SK-MEL-5 (cell line): ENCODE measurements at regions not wholly inside any gene's neighbourhood (a gene's known extent, or its start where the extent isn't known, plus 50 kb on each side); places are given as distances from the start of the nearest gene placed in this dataset.

ENCODE experiments used
- DNase-seq: peaks from one replicate; pipeline ENCODE4 v3.0.0-alpha.2; 2016; ENCODE audit warnings: low read depth, low spot score
- in situ Hi-C: cut with HindIII; loops from 2 replicates; pipeline ENCODE4 v1.10.0; 2016; ENCODE audit warnings: low sequenced_read_pairs, high pct_unique_total_duplicates, low pct_unique_long_range_greater_than_20kb

- in situ Hi-C loops, result no loop called here
- DNase-seq, result no peak
Measured at GRCh38 chr2:18643326-18644114, 54.2 kb upstream of the NT5C1B start.

DNA sequence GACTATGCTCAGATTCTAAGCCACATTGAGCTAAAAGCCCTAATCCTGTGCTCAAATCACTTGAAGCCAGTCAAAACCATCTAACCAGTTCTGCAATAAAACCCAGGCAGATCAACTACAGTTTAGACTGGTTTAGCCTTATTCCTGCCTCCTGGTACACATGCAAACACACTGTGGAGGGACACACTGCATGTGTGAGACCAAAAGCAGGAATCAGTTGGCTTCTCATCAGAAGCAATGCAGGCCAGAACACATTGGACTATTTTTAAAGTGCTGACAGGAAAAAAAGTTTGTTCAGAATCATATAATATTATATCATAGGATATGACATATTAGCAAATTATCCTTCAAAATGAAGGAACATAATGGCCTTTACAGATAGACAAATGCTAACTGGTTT is 52.5 kb upstream of the NT5C1B start:
- no peak for DNase-seq
- in situ Hi-C loops, result no loop called here

DNA sequence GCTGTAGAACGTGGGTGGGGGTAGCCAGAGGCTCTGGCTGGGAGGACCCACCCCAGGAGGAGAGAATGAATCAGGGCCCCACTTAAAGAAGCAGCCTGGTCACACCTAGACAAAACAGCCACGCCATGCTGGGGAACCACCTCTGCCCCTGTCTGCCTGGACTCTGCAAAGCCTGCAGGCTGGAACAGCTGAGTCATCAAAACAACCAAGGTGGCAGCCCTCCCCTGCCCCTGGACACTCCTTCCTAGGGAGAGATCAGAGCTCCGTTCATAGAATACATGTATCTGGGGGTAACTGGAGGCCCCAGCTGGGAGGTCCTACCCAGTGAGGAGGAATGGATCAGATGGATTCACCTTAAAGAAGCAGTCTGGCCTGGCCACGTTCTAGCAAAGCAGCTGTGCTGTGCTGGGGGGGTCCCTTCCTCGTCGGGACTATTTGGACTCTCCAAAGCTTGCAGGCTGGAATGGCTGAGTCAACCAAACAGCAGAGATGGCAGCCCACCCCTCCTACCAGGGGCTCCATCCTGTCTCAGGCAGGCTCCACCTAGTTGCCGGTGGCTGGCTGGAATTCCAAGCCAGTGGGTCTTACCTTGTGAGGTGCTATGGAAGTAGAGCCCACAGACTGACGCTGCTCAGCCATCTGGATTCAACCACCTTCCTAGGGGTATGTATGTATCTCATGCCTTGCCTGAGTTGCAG is 50.5 kb upstream of the NT5C1B start:
- DNase-seq, result no peak

More for the DNA sequence above, 50.5 kb upstream of the NT5C1B start:
- in situ Hi-C loops, result no loop called here
